CD4-positive, alpha-beta memory T cell (primary cell): ENCODE measurements at regions not wholly inside any gene's neighbourhood (a gene's known extent, or its start where the extent isn't known, plus 50 kb on each side); places are given as distances from the start of the nearest gene placed in this dataset.

ENCODE experiments used
- CTCF ChIA-PET: fragments of 350-600 bp; sonication (Branson Sonifier 250); formaldehyde crosslinking; loops from one replicate; lab custom pipeline; 2021; ENCODE audit warnings: inconsistent platforms; ENCODE audit not compliant: partially characterized antibody; lab: Charles Lee
- POLR2A ChIA-PET: fragments of 350-600 bp; sonication (Branson Sonifier 250); formaldehyde crosslinking; loops from one replicate; lab custom pipeline; 2021; ENCODE audit not compliant: partially characterized antibody; lab: Charles Lee
- DNase-seq, 5 donors: peaks; one replicate each; pipeline versions ENCODE4 v3.0.0 to v3.0.0-alpha.2; 2020 to 2022; ENCODE audit warnings: mixed read lengths in 1 of 5
- H3K27ac ChIP-seq: one replicate; pipeline ENCODE4 v1.7.0; 2013; ENCODE audit warnings: low read depth, low read length
- H3K27me3 ChIP-seq: 2 replicates; pipeline ENCODE4 v1.7.0; 2013; ENCODE audit warnings: mild to moderate bottlenecking, low read length, moderate library complexity; ENCODE audit not compliant: insufficient read depth
- H3K36me3 ChIP-seq: 2 replicates; pipeline ENCODE4 v1.7.0; 2013; ENCODE audit warnings: mild to moderate bottlenecking, low read length, moderate library complexity; ENCODE audit not compliant: insufficient read depth
- H3K4me1 ChIP-seq: 2 replicates; pipeline ENCODE4 v1.7.0; 2013; ENCODE audit warnings: mild to moderate bottlenecking, low read length, moderate library complexity; ENCODE audit not compliant: insufficient read depth
- H3K4me3 ChIP-seq, 2 donors: one replicate each; pipeline ENCODE4 v1.7.0; 2013; ENCODE audit warnings: low read length in 2 of 2, mild to moderate bottlenecking in 1 of 2
- H3K9me3 ChIP-seq, 2 donors: one replicate each; pipeline ENCODE4 v1.7.0; 2013; ENCODE audit warnings: low read length in 2 of 2, control low read depth in 1 of 2; ENCODE audit not compliant: control insufficient read depth in 1 of 2
- H3K27ac Mint-ChIP-seq, 7 donors: one replicate each; pipeline ENCODE4 v1.8.0; 2020 to 2021; ENCODE audit warnings: mixed read lengths in 7 of 7, mild to moderate bottlenecking in 6 of 7, inconsistent platforms in 3 of 7, moderate library complexity in 3 of 7
- H3K27me3 Mint-ChIP-seq, 2 donors: one replicate each; pipeline ENCODE4 v1.8.0; 2020 to 2021; ENCODE audit warnings: mixed read lengths in 2 of 2
- H3K36me3 Mint-ChIP-seq, 2 donors: one replicate each; pipeline ENCODE4 v1.8.0; 2020 to 2021; ENCODE audit warnings: mixed read lengths in 2 of 2, inconsistent platforms in 1 of 2, mild to moderate bottlenecking in 1 of 2
- H3K4me1 Mint-ChIP-seq, 4 donors: one replicate each; pipeline ENCODE4 v1.8.0; 2020 to 2021; ENCODE audit warnings: mixed read lengths in 4 of 4, mild to moderate bottlenecking in 1 of 4
- H3K4me3 Mint-ChIP-seq, 8 donors: one replicate each; pipeline ENCODE4 v1.8.0; 2020 to 2021; ENCODE audit warnings: mixed read lengths in 8 of 8, mild to moderate bottlenecking in 7 of 8, moderate library complexity in 6 of 8, inconsistent platforms in 3 of 8
- H3K9me3 Mint-ChIP-seq, 8 donors: one replicate each; pipeline ENCODE4 v1.8.0; 2020 to 2021; ENCODE audit warnings: mixed read lengths in 8 of 8, mild to moderate bottlenecking in 5 of 8, inconsistent platforms in 3 of 8, moderate library complexity in 1 of 8
- intact Hi-C: fragments of 100-400 bp; cut with micrococcal nuclease; formaldehyde crosslinking; loops from one replicate; pipeline ENCODE4 v1.15.1; 2023

DNA sequence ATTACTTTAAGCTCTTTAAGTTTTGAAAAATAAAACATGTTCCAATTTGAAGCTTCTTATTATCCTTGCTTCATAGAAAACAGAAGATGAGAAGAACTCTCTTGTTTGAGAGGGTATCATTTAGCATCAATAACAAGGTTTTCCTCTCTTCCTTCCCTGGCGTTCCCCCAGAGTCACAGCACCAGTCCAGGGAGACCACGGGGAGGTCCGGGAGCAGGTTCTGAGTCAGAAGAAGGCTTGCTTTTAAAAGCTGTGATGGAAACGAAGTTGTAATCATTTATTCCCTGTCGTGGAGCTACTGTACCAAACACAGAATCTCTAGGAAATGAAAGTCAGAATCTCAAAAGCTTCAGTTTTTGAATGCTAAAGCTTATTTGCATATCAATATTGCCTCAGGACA is 174.0 kb upstream of the LSM14A start:
- no peak overlapping the region for H3K4me3 ChIP-seq
- H3K27ac ChIP-seq: no peak overlapping the region
- ChIA-PET POLR2A (interaction anchor here (1.3 kb wide), 1 partner anchor 203 kb away, joined by 4 read pairs; no protein-coding TSS in a partner anchor), CTCF (interaction anchor here (0.7 to 2.0 kb wide), 7 partner anchors 10 to 224 kb away, joined by 3 to 24 read pairs (median 5); no protein-coding TSS in a partner anchor)
- Mint-ChIP-seq H3K27me3 (peaks cover 15 to 16% of the 10 kb centered on the region in 2 donors), H3K27ac (no peak overlapping the region), H3K4me3 (no peak overlapping the region), H3K9me3 (peaks cover 0 to 9% (median 3%) of the 10 kb centered on the region in 8 donors), H3K4me1 (no peaks in the 10 kb centered on the region), H3K36me3 (no peaks in the 10 kb centered on the region)
- no peaks in the 10 kb centered on the region for H3K27me3 ChIP-seq
- H3K36me3 ChIP-seq: no peaks in the 10 kb centered on the region
- intact Hi-C loops: loop anchor here (1.0 to 5.0 kb wide), 2 partner anchors 201 to 220 kb away; partner anchors contain the start of gene KCTD15
- H3K4me1 ChIP-seq: no peaks in the 10 kb centered on the region
- DNase-seq: no peak
- H3K9me3 ChIP-seq: no peaks in the 10 kb centered on the region

DNA sequence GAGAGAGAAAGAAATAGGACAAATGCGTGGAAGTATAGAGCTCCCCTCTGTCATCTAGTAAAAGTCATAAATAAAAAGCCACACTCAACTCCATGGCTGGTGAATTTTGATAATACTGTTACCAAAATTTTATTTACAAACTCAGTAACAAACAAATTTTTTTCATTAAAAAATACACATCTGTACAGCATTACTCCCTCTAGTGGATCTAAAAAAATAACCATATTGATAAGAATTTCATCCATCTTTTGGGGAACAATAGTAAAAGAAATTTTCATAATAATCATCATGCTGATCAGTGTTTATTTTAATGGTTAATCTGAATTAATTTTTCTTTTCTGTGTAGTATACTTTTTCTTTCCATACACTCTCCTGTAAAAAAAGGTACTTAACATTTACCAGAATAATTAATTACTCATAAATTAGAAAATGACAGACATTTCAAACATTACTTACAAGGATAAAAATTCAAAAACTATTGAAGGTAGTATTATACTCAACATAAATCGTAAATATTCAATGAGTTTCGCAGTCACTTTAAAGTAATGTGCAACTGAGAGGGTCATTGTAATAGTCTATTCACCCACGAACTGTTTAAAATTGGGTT is 173.5 kb upstream of the LSM14A start:
- Histone ChIP-seq H3K36me3 (no peaks in the 10 kb centered on the region), H3K4me3 (no peak overlapping the region), H3K9me3 (no peaks in the 10 kb centered on the region), H3K4me1 (no peaks in the 10 kb centered on the region), H3K27ac (no peak overlapping the region), H3K27me3 (peaks cover 3% of the 10 kb centered on the region)
- peaks cover 0 to 7% (median 0%) of the 10 kb centered on the region in 8 donors for H3K9me3 Mint-ChIP-seq
- CTCF ChIA-PET: interaction anchor here (0.7 to 2.0 kb wide), 8 partner anchors 10 to 224 kb away, joined by 3 to 24 read pairs (median 4); no protein-coding TSS in a partner anchor
- H3K27me3 Mint-ChIP-seq: peaks cover 15 to 19% of the 10 kb centered on the region in 2 donors
- no peaks in the 10 kb centered on the region for H3K36me3 Mint-ChIP-seq
- no peaks in the 10 kb centered on the region for H3K4me1 Mint-ChIP-seq
- POLR2A ChIA-PET: interaction anchor here (1.3 kb wide), 1 partner anchor 204 kb away, joined by 4 read pairs; no protein-coding TSS in a partner anchor
- intact Hi-C loops: loop anchor here (1.0 to 5.0 kb wide), 2 partner anchors 202 to 221 kb away; partner anchors contain the start of gene KCTD15
- peak in 4 of 5 donors; percentile 1 to 18 (median 4) for DNase-seq
- H3K27ac Mint-ChIP-seq: no peak overlapping the region
- H3K4me3 Mint-ChIP-seq: no peak overlapping the region

DNA sequence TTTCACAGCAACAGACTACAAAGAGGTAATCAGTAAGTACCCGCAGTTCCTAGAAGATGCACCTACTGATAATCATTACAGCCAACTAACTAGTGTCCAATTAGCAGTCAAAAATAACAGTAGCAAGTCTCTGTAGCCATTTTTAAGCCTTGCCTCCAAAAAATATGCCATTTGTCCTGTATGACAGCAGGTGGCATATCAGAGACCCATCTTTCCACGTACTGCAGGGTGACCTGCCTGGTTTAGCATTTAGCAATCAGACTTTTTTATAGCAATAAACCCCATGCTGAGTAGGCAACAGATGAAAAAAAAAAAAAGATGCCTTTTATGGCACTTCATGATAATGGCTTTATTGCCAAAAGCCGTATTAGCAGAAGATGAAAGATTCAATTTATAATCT is 155.3 kb upstream of the LSM14A start:
- Mint-ChIP-seq H3K4me3 (no peak overlapping the region), H3K36me3 (no peaks in the 10 kb centered on the region), H3K27me3 (peaks cover 41 to 43% of the 10 kb centered on the region in 2 donors), H3K27ac (no peak overlapping the region), H3K4me1 (peaks cover 0 to 2% (median 0%) of the 10 kb centered on the region in 4 donors), H3K9me3 (peaks cover 0 to 12% (median 8%) of the 10 kb centered on the region in 8 donors)
- no peaks in the 10 kb centered on the region for H3K36me3 ChIP-seq
- DNase-seq: no peak
- ChIA-PET CTCF (no interaction called here), POLR2A (no interaction called here)
- intact Hi-C loops: no loop called here
- H3K4me3 ChIP-seq: no peak overlapping the region
- no peaks in the 10 kb centered on the region for H3K4me1 ChIP-seq
- H3K9me3 ChIP-seq: no peaks in the 10 kb centered on the region
- H3K27ac ChIP-seq: no peak overlapping the region
- no peaks in the 10 kb centered on the region for H3K27me3 ChIP-seq

DNA sequence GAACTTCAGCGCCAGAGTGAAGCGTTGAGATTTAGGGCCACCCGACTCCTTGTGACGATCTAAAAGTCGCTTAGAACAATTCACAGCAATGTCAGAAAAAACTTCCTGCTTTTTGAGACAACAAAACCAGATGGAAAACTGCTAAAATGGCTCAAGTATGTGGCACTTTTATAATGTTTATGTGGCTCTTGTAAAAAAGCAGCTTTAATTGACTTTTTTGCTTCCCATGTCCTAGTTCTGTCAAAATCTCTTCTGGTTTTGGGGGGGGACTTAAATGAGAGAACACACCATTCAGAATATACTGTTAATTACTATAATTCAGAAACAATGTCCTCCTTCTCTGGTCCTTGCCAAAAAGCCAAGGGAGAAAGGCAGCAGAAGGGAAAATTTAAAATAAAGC is 154.7 kb upstream of the LSM14A start:
- peaks cover 0 to under 1% of the 10 kb centered on the region in 2 donors for H3K9me3 ChIP-seq
- Mint-ChIP-seq H3K9me3 (peaks cover 1 to 14% (median 7%) of the 10 kb centered on the region in 8 donors), H3K27me3 (peaks cover 36 to 39% of the 10 kb centered on the region in 2 donors)

DNA sequence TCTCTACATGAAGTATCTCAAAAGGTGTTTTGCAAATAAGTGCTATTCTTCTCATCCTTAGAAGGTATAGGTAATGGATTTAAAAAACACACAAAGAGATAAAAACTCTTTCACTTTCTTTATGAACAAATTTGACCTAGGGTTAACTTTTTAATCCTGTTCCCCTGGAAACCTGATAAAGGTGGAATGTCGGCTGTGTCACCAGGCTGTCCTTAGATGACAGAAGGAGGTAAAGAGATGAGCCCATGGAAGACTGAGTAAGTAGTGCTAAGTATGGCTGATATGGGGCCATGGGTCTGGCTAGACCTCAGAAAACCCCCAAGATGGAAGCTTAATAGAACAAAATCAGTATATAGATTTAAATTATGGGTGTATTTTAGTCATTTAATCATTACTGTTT is 153.8 kb upstream of the LSM14A start:
- H3K4me1 Mint-ChIP-seq: peaks cover 0 to 2% (median 0%) of the 10 kb centered on the region in 4 donors
- no peaks in the 10 kb centered on the region for H3K36me3 Mint-ChIP-seq
- H3K9me3 ChIP-seq: peaks cover 0 to 8% of the 10 kb centered on the region in 2 donors
- ChIA-PET CTCF (no interaction called here), POLR2A (no interaction called here)
- no peaks in the 10 kb centered on the region for H3K4me1 ChIP-seq
- no peak for DNase-seq
- no peak overlapping the region for H3K4me3 Mint-ChIP-seq
- H3K27me3 ChIP-seq: no peaks in the 10 kb centered on the region
- intact Hi-C loops: no loop called here
- H3K27ac ChIP-seq: no peak overlapping the region
- H3K4me3 ChIP-seq: no peak overlapping the region
- H3K36me3 ChIP-seq: no peaks in the 10 kb centered on the region
- peaks cover 2 to 23% (median 15%) of the 10 kb centered on the region in 8 donors for H3K9me3 Mint-ChIP-seq
- H3K27ac Mint-ChIP-seq: no peak overlapping the region
- H3K27me3 Mint-ChIP-seq: peaks cover 35 to 43% of the 10 kb centered on the region in 2 donors

More for the DNA sequence above, 154.7 kb upstream of the LSM14A start:
- H3K36me3 Mint-ChIP-seq: no peaks in the 10 kb centered on the region
- no peak overlapping the region for H3K27ac Mint-ChIP-seq
- no peak overlapping the region for H3K4me3 ChIP-seq
- CTCF ChIA-PET: no interaction called here
- no peak for DNase-seq
- H3K4me1 Mint-ChIP-seq: peaks cover 0 to 2% (median 0%) of the 10 kb centered on the region in 4 donors
- H3K27ac ChIP-seq: no peak overlapping the region
- no peaks in the 10 kb centered on the region for H3K27me3 ChIP-seq
- no peaks in the 10 kb centered on the region for H3K36me3 ChIP-seq
- H3K4me1 ChIP-seq: no peaks in the 10 kb centered on the region
- no peak overlapping the region for H3K4me3 Mint-ChIP-seq
- POLR2A ChIA-PET: no interaction called here
- intact Hi-C loops: no loop called here

DNA sequence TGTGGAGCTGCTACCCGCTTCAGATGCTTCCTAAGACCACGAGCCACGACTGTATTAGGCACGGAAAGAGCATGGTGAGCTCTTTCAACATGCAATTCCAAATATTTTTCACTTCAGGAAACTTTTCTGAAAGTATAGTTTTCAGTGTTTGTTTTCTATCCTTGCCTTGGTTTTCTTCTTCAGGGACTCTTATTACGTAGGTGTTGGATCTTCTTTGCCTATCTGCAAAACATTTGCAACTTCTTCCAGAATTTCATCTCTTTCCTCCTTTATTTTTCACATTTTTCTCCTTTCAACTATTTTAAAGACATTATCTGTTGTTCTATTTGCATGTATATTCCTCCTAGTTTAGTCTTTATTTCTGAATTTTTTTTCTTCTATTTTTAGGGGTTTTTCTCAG is 148.9 kb upstream of the LSM14A start:
- H3K9me3 Mint-ChIP-seq: peaks cover 2 to 25% (median 23%) of the 10 kb centered on the region in 8 donors
- no peaks in the 10 kb centered on the region for H3K36me3 Mint-ChIP-seq
- ChIA-PET POLR2A (no interaction called here), CTCF (no interaction called here)
- no peak for DNase-seq
- intact Hi-C loops: no loop called here
- H3K27ac ChIP-seq: no peak overlapping the region
- H3K4me1 Mint-ChIP-seq: no peaks in the 10 kb centered on the region
- no peak overlapping the region for H3K4me3 Mint-ChIP-seq
- no peaks in the 10 kb centered on the region for H3K4me1 ChIP-seq
- peaks cover 0 to 8% of the 10 kb centered on the region in 2 donors for H3K9me3 ChIP-seq
- H3K36me3 ChIP-seq: no peaks in the 10 kb centered on the region
- H3K27me3 Mint-ChIP-seq: peaks cover 23 to 37% of the 10 kb centered on the region in 2 donors
- H3K27ac Mint-ChIP-seq: peak overlapping the region in 1 of 7 donors; percentile 84
- no peaks in the 10 kb centered on the region for H3K27me3 ChIP-seq
- no peak overlapping the region for H3K4me3 ChIP-seq

DNA sequence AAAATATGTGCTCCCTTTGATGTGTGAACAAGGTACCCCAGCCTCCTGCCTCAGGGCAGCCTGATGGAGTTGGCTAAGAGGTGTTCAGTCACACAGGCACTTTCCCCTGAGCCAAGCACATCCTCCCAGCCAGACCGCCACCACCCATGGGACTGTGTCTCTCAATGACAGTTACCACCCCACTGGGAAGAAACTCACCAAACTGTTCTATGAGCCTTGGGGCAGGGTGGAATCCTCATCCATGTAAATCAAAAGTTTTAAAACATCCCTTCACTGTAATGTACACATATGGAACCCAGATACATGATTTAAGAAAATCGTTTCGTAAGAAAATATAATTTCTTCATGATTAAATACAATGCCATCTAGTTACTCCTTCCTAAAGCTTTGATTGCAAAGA is 138.4 kb upstream of the LSM14A start:
- H3K4me3 Mint-ChIP-seq: no peak overlapping the region
- H3K4me1 Mint-ChIP-seq: no peaks in the 10 kb centered on the region
- no peaks in the 10 kb centered on the region for H3K27me3 ChIP-seq
- H3K4me3 ChIP-seq: no peak overlapping the region
- CTCF ChIA-PET: no interaction called here
- H3K4me1 ChIP-seq: no peaks in the 10 kb centered on the region
- no peak overlapping the region for H3K27ac ChIP-seq
- H3K36me3 ChIP-seq: no peaks in the 10 kb centered on the region
- POLR2A ChIA-PET: no interaction called here
- peaks cover 2 to 21% of the 10 kb centered on the region in 2 donors for H3K27me3 Mint-ChIP-seq
- intact Hi-C loops: no loop called here
- no peak overlapping the region for H3K27ac Mint-ChIP-seq
- H3K9me3 ChIP-seq: no peaks in the 10 kb centered on the region
- H3K36me3 Mint-ChIP-seq: no peaks in the 10 kb centered on the region
- DNase-seq: no peak
- no peaks in the 10 kb centered on the region for H3K9me3 Mint-ChIP-seq
